ENCODE measurements at regions not wholly inside any gene's neighbourhood (a gene's known extent, or its start where the extent isn't known, plus 50 kb on each side); places are given as distances from the start of the nearest gene placed in this dataset.
"Not testable (repeated sequence)": the region's sequence is repeated elsewhere in the genome, so short reads cannot be mapped to it uniquely, and the experiment has no call there.

DNA sequence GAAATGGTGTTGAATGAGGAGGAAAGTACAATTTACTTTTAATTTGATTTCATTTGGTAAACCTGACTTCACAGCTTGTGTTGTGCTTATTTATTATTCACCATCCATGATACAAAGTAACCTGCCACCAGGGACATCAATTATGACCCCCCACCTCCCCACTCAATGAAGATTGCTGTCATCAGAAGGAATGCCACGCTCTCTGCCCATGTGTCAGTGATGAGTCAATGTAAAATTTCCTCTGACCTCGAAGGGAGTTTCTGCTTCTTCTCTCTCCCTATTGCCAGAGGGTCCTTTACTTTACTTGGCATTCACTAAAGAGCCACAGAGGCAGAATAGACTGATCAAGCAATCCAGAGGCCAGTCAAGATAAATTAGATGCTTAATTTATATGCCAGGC, 759.7 kb downstream of the CDH11 start:
- DNase-seq (ENCODE audit: low read depth), result peak; percentile 58

DNA sequence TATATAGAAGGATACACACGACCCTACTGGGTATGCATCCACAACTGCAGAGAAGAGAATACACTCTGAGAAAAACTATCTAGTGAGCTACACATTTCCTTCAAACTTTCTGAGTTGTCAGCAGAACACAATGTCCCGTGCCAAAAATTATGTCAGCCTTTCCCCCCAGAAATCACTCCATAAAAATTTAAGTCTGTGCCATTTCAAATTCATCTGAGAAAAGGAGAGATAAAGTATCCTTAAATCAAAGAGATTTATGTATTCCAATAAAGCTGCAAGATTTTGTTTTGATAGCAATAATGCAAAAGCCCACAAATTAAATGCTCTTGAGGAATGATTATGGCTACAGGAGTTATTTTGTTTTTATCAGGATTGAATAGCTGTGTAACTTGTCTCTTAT, 760.1 kb downstream of the CDH11 start:
- DNase-seq (ENCODE audit: low read depth), result no peak

DNA sequence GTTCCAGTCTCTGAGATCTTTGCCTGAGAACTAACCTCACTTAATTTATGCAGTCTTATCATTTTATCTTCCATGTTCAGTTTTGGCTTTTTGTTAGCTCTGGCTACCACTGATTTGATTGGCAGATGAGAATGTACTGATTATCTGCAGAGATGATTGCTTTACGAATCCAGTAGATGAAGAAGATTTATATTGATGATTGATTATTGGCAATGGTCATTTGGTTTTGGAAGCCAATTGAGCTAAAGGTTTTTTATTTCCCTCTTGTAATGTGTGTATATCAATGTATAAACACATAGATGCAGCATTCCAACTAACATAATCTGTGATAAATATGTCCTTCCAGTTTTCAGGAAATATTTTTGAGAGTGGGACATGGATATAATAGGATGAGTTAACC, 763.6 kb downstream of the CDH11 start:
- DNase-seq (ENCODE audit: low read depth), result no peak

DNA sequence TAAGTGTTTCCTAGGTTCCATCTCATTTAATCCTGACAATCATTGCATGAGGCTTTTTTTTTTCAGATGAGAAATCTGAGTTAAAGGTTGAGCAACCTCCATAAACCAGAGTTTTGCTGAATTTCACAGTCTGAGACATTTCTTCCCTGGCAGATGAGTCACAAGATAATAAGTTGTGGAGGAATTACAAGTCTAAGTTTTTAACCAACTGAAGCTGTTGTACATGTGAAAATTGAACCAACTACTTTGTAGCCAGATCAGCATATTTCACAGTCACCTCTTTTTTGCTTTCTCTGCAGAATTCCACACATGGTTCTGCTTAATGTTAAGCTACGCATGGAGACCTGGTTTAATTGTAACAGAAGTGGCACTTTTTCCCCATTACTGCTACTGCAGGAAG, 765.6 kb downstream of the CDH11 start:
- peak; percentile 89 for DNase-seq (ENCODE audit: low read depth)

DNA sequence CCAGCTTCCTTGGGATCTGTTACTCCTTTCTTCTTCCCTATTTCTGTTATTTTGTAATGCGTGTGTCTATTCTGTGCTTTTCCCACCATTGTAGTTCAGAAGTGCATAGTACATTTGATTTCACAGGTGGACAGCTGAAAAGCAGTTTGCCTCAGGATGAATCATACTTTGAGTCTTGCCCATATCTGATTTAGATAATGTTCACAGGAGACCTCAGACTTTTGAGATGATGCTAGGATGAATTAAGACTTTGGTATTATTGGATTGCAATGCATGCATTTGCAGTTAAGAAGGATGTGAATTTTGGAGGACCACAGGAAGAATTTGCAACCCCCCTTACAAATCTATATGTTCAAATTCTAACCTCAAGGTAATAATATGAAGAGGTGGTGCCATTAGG, 769.6 kb downstream of the CDH11 start:
- peak; percentile 38 for DNase-seq (ENCODE audit: low read depth)

DNA sequence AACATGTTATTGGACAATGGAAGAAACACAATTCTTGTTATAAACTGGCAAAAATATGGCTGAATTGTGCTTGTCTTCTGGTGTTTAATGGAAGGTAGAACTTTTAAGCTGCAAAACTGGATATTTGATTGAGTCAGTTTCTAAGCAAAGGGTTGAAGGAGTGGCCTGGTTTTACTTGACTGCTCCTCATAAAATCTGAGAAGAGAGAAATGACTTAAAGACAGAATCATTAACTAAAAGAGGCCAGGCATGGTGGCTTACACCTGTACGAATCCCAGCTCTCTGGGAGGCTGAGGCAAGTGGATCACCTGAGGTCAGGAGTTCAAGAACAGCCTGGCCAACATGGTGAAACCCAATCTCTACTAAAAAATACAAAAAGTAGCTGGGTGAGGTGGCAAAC, 770.7 kb downstream of the CDH11 start:
- no peak for DNase-seq (ENCODE audit: low read depth)

DNA sequence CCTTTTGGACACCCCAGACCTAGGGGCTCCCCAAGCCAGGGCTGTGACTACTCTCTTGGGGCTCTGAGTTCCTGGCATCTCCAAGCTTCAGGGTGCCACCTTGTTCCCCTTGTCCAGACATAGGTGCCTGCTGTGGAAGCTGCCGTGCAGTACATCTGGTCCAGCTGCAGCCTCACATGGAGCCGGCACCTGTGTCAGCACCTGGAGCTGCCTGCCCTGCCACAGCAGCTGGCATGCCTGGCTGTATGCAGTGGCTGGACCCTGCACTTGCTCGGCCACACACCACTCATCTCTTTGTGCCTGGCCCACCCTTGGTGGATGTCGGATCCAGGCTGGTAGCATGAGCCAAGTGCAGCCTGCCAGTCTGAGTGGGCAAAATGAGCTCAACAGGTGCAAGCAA, 775.8 kb downstream of the CDH11 start:
- DNase-seq (ENCODE audit: low read depth), result no peak

DNA sequence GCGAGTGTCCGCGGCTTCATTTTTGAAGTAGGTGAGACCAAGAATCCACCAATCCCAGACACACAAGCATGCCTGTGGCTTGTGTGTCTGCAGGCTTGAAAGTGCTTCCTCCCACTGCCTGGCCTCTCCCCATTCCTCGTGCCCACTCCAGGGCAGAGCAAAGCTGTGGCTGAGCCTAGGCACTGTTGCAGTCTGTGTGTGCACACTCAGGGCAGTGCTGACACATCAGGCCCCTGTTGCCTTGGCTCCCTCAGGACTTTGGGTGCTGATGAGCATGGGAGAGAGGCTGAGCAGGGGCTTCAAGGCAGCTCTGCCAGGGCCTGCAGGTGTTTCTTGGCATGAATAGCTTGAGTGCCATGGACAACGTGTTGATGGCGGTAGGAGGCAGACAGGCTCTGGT, 776.7 kb downstream of the CDH11 start:
- no peak for DNase-seq (ENCODE audit: low read depth)

DNA sequence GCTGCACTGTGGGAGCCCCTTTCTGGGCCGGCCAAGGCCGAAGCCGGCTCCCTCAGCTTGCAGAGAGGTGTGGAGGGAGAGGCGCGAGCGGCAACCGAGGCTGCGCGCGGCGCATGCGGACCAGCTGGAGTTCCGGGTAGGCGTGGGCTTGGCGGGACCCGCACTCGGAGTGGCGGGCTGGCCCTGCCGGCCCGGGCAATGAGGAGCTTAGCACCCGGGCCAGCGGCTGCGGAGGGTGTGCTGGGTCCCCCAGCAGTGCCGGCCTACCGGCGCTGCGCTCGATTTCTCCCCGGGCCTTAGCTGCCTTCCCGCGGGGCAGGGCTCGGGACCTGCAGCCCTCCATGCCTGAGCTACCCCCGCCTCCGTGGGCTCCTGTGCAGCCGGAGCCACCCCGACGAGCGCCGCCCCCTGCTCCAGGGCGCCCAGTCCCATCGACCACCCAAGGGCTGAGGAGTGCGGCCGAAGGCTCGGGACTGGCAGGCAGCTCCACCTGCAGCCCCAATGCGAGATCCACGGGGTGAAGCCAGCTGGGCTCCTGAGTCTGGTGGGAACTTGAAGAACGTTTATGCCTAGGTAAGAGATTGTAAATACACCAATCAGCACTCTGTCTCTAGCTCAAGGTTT, 777.9 kb downstream of the CDH11 start:
- not testable (repeated sequence) for DNase-seq (ENCODE audit: low read depth)

DNA sequence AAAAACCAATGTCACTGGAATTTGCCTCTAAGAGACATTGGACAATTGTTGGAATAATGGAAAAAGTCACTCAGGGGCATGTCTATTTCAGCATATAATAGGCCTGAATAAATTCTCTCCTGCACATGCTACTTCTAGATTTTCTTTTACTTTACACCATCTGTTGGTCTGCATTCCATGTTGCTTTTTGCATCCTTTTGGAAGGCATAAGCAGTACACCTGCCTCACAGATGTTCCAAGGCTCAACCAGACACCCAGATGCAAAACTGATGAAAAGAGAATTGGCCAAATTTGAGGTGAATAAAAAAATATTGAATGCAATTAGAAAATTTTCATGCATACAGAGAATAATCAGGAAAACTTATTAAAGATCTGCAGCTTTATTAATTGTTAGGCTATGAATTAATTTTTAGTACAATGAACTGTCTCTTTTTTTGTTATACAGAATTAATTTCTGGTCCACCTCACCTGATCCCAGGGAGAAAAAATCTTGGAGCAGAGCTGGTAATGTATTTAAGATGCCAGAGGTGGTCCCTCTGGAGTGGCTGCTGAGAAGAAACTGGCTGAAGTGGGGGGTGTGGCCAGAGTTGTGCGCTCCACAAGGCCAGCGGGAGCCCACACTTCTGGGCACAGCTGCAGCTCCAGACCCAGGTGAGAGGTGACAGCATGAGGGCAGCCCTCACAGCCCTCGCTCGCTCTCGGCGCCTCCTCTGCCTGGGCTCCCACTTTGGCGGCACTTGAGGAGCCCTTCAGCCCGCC, 778.6 kb downstream of the CDH11 start:
- no peak for DNase-seq (ENCODE audit: low read depth)

DNA sequence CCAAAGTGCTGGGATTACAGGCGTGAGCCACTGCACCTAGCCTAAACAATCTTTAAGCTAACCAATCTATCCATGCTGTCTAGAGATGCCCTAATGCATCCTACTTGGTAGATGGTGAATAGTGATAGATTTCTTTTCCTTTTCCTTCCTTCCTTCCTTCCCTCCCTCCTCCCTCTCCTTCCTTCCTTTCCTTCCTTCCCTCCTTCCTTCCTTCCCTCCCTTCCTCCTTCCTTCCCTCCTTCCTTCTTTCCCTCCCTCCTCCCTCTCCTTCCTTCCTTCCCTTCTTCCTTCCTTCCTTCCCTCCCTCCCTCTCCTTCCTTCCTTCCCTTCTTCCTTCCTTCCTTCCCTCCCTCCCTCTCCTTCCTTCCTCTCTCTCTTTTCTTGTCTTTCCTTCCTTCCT, 780.5 kb downstream of the CDH11 start:
- not testable (repeated sequence) for DNase-seq (ENCODE audit: low read depth)

DNA sequence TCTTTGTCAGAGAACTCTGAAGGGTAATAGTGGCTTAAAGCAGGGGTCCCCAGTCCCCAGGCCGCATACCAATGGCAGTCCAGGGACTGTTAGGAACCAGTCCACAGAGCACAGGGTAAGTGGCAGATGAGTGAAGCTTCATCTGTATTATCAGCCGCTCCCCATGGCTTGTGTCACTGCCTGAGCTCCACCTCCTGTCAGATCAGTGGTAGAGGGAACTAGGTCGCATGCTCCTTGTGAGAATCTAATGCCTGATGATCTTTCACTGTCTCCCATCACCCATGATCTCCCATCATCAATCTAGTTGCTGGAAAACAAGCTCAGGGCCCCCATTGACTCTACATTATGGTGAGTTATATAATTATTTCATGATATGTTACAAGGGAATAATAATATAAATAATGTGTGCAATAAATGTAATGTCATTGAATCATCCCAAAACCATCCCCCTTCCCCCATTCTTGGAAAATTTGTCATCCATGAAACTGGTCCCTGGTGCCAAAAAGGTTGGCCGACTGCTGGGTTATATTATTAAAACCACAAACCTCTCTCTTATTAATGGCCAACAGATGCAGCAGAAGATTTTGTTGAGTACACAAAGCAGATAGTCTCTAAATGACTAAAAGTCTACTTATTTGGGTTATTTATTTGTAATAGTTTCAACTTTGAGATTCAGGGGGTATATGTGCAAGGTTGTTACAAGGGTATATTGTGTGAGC, 782.7 kb downstream of the CDH11 start:
- DNase-seq (ENCODE audit: low read depth), result peak; percentile 84

DNA sequence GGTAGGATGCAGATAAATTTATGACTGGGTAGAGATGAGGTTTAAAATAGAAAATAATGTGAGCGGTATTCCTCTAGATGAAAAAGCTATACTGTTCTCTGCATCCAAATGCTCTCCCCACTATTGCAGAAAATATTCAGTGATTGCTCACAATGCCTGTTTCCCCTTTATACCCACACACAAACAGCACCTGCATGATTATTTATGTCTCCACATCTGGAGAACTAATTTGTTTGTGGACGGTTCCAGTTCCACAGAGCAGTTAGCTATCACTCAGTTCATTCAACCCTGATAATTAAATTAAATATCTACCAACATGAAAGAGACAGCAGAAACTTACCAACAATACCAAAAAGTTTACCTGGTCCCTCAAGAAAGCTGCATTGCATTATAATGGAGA, 800.0 kb downstream of the CDH11 start:
- DNase-seq (ENCODE audit: low read depth), result no peak

DNA sequence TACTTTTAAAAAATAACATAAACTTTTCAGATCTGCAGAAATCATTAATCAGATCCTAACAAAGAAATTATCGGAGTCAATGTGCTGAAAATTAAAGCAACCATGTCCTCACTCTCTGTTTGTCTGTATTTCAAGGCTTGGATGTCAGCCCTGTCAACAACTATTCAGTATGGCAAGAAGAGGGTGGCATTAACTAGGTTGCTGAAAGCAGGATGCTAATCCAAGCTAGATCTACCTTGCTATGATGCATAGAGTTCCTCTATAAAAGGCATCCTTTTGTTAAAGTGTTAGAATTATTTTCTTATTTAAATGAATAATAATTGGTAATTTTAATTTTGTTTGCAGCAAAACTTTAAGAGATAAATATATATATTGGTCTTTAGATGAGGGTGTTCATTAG, 800.8 kb downstream of the CDH11 start:
- DNase-seq (ENCODE audit: low read depth), result no peak

DNA sequence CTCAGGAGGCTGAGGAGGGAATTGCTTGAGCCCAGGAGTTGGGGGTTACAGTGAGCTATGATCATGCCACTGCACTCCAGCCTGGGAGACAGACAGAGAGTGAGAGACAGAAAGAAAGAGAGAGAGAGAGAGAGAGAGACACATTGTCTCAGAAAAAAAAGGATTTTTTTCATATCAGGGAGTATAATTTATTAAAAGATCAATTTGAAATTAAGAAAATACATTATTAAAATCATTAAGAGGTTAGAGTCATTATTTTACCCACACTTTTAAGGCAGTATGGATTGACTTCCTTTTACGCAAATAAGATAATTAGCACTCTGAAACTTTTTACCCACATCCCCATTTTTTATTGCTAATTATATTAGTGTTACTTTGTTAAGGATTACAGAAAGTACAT, 804.3 kb downstream of the CDH11 start:
- DNase-seq (ENCODE audit: low read depth), result no peak

DNA sequence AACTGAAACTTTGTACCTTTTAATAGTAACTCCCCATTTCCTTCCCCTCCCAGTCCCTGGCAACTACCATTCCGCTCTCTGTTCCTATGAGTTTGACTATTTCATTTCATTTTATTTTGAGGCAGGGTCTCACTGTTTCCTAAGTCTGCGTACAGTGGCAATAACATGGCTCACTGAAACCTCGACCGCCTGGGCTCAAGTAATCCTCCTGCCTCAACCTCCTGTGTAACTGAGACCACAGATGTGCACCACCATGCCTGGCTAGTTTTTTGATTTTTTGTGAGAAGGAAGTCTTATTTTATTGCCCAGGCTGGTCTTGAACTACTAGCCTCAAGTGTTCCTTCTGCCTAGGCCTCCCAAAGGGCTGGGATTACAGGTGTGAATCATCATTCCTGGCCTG, 808.1 kb downstream of the CDH11 start:
- DNase-seq (ENCODE audit: low read depth), result no peak

DNA sequence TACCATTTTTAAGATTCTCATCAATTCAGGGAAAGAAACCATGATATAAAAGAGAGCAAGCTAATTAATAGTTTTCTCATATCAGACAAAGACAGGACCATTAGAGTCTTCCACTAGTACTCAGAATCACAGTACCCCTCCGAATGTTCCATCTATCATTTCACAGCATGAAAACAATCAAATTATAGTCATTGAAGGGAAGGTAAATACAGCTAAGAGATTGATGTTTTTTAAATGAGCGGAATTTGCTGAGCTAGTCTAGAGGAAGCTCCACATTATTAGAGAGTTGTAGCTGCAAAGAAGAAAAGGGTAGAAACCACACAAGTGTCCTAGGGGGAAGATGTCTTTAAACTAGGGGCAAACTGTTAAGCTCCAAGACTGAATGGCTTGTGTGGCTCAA, 808.9 kb downstream of the CDH11 start:
- no peak for DNase-seq (ENCODE audit: low read depth)

DNA sequence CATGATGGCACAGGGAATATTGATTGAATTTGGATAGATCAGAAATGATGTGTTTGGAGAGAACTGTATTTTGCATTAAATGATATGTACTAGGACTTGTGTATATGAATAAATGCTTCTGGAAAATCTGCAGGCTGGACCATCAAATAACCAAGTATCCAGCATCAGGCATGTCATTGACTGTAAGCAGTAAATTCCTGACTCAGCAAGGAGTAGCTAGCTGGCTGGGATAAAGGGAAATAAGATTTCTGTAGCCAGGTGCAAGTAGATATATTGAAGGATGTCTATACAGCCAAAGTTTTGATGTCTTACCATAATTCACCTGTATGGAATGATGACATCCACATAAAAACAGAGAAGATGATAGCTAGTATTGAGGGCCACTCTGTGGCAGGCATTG, 809.6 kb downstream of the CDH11 start:
- DNase-seq (ENCODE audit: low read depth), result no peak

DNA sequence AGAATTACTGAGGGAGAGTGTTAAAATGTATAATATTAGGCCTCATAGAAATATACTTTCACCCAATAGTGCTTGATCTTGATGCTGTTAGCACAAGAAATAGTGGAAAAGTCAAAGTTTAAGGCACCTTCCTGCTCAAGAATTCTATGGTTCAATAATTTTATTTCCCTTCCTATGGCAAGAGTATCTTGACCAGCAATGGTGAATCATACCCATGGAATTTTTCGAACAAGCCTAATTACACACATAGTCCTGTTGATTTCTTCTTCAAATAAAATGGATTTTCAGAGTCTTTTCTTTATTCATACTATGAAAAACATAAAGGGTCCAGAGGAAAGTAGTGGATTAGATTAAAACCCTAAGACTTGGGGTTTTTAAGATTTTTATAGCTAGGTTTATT, 810.6 kb downstream of the CDH11 start:
- peak; percentile 22 for DNase-seq (ENCODE audit: low read depth)

DNA sequence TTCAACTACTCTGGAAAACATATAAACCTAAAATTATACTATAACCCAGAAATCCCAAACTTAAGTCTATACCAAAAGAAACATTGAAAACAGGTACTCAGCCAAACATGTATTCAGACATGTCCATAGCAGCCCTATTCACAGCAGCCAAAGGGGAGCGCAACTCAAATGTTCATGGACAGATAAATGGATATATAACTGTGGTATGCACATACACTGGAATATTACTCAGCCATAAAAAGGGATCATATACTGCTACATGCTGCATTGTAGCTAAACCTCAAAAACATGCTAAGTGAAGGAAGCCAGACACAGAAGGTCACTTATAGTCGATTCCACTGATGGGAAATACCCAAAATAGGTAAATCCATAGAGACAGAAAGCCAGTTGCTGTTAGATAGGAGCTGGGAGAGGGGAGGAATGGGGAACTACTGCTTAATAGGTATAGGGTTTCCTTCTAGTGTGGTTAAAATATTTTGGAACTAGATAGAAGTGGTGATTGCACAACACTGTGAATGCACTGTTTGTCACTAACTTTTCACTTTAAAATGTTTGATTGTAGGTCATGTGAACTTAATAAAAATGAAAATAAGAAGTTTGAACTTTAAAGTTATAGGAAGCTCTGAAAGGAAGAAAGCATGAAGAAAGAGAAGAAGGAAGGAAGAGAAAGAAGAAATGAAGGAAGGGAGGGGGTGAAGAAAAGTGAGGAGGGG, 812.3 kb downstream of the CDH11 start:
- DNase-seq (ENCODE audit: low read depth), result no peak

DNA sequence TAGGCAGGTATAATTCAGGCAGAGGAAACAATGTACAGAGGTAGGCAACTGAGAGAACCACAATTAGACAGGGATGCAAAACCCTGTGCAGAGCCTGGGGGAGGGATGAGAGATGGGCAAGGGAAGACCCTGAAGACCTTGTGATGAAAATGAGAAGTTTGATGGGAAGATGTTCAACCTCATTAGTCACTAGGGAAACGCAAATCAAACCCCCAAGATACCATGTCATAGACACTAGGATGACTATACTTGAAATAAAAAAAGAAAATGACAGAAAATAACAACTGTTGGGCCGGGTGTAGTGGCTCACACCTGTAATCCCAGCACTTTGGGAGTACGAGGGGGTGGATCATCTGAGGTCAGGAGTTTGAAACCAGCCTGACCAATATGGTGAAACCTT, 813.1 kb downstream of the CDH11 start:
- DNase-seq (ENCODE audit: low read depth), result no peak

DNA sequence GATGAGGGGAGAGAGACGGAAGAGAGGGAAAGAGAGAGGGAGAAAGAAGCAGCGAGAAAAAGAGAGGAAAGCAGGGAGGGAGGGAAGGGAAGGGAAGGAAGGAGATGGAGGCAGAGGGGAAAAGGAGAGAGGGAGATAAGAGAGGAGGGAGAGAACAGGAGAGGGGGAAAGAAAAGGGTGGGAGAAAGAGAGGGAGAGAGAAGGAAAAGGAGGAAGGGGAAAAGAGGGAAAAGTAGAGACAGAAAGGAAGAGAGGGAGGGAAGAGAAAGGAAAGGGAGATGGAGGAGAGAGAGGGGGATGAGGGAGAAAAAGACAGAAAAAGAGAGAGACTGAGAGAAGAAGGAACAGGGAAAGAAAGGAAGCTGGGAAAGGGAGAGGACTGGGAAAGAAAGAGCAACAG, 814.4 kb downstream of the CDH11 start:
- DNase-seq (ENCODE audit: low read depth), result no peak

All from LHCN-M2 (cell line).